Fibroblast of skin of abdomen (primary cell): ENCODE measurements at regions not wholly inside any gene's neighbourhood (a gene's known extent, or its start where the extent isn't known, plus 50 kb on each side); places are given as distances from the start of the nearest gene placed in this dataset.

Experiments used
- DNase-seq: peaks from one replicate; pipeline ENCODE4 v3.0.0-alpha.2; 2013

DNA sequence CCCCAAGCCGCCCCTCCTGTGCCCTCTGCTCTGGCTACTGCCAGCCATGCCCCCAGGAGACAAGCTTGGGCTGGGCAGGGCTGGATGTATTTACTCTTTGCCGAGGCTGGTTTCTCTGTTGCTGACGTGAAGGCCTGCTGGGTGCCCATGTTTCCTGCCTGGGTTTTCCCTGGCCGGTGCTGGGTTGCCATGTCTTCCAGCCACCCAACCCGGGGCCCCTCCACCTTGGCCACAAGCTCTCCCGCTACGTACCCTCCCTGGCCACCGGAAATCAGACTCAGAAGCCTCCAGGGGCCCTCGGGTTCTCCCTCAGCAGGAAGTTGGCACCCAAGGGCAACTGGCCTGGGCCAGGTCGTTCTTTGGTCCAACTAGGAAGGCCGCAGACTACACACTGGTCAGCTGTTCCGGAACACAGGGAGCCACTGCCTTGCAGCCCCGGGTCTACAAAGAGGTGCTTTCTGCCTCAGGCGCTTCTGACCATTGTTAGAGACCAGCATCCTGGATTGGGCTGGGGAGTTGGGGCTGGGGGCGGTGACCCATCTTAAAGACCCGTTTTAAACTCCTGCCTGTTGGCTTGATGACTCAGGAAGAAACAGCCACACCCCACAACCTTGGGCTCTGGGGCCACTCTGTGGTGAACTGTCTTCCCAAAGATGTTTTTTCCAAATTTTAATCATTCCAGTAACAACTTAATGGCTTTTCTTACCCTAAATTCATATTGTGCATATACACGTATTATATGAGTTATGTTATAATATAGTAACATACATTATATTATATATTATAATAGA, 71.2 kb upstream of the RUNX3 start:
- no peak for DNase-seq

DNA sequence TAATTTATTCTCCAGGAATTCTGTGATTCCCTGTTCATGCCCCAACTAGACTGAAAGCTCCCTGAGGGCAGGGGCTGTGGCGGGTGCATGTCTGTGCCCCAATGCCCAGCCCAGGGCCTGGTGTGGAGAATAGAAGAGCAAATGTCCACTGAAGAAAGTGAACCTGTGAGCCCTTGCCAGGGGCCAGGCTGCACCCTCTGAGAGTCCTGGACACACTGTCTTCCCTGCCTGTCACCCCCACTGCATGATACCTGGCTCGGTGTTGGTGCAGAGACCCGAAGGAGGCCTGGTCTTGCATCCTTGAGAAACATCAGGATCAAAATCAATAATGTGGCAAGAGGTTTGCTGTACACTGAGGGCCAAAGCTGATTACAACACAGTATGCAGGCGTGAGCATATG, 69.8 kb upstream of the RUNX3 start:
- no peak for DNase-seq

- no peak for DNase-seq
Measured at GRCh38 chr1:24999426-24999825, 69.3 kb upstream of the RUNX3 start.

DNA sequence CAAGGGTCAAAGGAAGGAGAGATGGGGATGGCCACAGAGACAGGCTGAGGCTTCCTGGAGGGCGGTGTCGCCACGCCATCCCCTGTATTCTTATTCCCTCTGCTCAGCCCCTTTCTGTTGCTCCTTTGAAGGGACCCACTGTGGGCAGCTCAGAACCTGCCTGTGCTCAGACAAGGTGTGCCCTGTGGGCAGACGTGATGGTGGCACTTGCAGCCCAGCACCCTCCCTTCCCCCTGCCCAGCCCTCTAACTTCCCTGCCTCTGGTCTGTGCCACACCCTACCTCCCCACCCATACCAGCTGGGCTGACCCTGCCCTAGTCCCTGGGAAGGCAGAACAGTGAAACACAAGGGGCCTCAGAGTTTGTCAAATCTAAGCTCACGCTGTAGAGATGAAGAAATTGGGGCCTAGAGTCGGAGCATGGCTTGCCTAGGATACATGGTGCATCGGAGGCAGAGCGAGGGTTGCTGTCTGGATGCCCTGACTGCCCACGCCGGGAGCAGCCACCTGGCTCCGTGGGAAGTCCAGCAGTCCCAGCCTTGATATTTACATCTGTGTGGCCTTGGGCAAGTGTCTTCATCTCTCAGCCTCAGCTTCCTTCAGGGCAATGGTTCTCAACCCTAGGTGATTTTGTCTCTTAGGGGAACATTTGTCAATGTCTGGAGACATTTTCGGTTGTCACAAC, 68.6 kb upstream of the RUNX3 start:
- no peak for DNase-seq

DNA sequence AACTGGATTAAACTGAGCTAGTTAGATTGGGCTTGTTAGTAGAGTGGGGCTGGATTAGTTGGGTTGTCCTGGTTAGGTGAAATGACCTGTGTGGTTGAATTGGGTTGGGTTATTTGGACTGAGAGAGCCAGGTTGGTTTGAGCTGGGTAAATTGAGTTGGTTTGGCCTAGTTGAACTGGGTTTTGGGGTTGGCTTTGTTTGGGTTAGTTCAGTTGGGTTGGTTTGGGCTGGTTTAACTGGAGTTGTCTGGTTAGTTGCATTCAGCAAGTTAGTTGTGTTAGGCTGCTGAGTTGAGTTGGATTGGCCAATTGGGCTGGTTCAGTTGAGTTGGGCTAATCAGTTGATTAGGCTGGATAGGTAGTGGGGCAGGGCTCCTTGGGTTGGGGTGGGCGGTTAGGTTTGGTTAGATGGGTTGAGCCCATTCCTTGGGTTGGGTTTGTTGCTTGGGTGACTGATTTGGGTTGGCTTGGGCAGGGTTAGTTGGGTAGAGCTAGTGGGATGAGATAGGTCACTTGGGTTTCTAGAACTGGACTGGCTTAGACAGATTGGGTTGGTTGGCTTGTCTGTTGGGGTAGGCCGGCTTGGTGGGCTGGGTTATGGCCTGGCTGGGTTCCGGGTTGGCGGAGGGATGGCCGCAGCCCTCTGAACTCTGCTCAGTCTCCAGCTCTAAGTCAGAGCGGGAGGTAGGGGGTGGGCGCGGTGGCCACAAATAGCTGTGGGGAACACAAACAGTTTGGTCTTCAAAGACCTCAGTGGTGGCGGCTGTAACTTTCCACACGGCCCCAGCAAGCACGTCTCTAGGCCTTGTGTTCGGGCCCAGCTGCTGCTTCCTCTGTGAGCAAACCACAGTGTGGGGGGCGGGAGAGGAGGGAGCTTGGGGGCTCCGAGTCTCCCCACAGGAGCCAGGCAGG, 67.2 kb upstream of the RUNX3 start:
- no peak for DNase-seq

DNA sequence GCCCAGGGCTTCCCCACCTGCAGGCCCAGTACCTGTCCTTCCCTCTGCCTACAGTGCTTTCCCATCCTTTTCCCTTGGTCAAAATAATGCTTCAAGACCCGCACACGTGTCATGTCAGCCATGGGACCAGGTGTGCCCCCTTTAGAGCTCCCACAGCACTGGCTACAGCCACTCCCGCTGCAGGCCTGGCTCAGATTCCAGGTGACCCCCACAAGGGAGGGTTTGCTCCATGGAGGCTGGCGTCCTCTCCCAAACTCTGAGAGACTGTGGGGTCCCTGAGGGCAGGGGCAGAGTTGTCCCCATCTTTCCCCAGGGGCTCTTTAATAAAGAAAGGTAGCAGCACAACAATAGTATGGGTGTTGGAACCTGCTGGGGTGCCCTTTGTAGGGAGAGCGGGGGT, 66.4 kb upstream of the RUNX3 start:
- DNase-seq, result no peak

DNA sequence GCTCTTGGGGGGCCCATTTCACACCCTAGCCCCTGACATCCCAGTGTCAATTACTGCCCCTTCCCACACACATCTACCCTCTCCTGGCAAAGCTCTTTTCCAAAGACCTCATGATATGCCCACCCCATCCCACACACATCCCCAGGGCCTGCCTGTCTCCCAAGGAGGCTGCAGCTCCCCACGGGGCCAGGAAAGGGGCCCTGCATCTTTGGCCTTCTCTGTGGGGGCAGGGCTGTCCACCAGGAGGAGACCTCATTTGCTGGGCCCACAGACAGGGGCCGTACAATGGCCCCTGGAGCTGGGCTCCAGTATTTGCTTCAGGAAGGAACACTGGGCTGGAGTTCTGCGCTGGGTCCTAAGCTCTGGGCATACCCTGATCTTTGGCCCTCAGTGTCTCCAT, 65.6 kb upstream of the RUNX3 start:
- DNase-seq, result no peak

DNA sequence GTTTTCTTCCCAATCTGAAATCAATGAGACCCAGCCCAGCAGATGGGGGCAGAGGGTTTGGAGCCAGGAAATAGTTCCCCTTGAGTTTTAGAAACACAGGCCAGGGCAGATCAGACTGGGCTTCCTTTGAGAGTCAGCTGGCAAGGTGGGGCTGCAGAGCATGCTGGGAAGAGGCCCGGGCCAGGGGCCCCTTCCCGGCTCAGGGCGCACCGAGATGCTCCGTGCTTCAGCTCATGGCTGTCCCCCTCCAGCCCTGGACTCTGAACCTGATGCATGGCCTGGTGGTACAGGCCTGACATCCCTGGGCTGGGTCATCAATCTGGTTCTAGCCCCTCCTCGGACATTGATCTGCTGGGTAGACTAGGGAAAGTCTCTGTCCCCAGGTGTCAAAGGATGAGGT, 65.1 kb upstream of the RUNX3 start:
- DNase-seq, result no peak

GRCh38 chr1:24993871-24994580, 64.0 kb upstream of the RUNX3 start:
- DNase-seq, result no peak

DNA sequence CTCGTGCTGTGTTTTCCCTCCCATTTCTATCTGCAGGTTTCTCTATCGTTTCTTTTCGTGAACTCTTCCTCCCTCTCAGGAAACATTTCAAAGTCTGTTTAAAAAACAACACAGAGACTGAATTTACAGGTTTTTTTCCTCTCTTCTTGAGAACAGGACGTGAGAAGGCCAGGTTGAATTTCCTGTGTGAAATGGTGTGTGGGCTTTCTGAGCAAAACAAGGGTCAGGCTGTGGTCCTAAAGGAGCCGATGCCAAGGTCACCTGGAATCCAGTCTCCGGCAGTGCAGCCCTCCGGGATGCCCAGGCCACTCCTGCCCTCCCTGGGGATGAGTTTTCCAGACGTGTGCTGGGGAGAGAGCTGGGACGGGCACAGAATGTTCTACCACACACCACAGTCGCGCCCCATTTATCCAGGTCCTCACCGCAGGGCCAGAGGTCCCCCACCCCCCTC, 62.7 kb upstream of the RUNX3 start:
- no peak for DNase-seq

GRCh38 chr1:24992124-24992760, 62.2 kb upstream of the RUNX3 start:
- DNase-seq, result no peak

DNA sequence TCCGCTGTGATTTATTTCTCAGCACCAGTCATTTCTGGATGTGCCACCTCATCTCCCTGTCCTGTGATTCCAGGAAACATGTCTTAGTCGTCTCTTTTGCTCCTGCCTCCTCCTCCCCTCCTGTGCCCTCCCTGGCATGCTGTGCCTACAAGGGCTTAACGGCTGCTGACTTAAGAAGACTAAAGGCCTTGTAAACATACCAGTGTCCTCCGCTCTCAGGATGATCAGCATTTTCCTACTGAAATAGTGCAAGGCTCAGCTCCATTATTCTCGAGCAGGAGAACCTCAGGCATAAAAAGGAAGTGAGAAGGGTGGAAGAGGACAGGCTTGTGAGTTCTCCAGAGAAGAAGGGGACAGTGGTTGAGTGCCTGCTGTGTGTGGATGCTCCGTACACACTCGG, 61.6 kb upstream of the RUNX3 start:
- DNase-seq, result no peak

DNA sequence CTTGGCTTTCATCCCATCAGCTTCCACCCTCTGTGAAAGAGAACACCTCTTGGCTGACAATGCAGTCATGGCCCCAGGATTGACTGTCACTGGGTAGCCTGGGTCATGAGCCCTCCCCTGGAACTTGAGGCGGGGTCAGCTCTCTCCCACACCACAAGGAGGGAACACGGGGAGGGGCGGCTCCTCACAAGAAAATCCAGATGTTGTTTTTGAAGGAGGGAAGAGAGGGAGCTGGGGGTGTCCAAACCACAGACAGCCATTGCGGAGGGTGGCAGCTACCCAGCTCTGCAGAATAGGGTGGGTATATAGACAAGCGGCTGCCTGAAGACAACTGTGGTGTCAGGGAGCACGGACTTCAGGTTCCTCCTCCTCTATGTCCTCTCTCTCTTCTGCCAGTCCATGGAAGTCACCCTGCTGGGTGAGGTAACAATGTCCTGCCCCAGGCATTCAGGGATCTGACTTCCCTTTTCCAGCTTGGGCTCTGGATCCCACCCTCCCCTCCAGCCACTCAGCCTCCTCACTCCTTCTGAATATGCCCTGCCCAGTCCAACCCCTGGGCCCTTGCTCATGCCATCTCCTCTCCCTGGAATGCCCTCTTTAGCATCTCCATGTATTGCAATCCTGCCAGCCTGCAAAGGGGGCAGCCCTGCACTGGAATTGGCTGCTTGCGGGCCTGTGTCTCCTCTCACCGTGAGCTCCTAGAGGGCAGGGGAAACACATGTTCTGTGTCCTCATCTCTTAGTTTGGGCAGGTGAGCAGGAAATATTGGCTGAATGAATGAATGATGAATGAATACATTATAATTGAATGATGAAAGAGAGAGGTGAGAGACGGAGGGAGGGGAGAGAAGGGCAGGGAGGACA, 60.9 kb upstream of the RUNX3 start:
- DNase-seq, result no peak

DNA sequence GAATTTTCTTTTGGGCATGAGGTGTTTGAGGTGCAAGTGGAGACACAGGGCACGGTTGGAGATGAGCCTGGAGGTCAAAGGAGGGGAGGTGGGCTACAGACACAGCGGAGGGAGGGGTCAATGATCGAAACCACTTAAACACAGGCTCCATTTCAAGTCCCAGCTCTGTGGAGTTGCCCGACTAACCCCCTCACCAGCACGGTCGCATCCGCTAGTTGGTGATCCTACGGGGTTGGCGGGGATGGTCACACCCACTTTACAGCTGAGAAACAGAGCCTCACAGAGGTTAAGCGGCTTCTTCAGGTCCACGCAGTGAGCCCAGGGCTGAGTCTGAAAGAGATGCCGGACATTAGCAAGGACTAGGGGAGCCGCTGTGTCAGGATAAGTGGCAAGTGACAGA, 60.1 kb upstream of the RUNX3 start:
- DNase-seq, result no peak

GRCh38 chr1:24989082-24989481, 59.0 kb upstream of the RUNX3 start:
- DNase-seq, result no peak

- no peak for DNase-seq
Measured at GRCh38 chr1:24988558-24988912, 58.5 kb upstream of the RUNX3 start.

- DNase-seq, result no peak
Measured at GRCh38 chr1:24987875-24988557, 57.9 kb upstream of the RUNX3 start.

DNA sequence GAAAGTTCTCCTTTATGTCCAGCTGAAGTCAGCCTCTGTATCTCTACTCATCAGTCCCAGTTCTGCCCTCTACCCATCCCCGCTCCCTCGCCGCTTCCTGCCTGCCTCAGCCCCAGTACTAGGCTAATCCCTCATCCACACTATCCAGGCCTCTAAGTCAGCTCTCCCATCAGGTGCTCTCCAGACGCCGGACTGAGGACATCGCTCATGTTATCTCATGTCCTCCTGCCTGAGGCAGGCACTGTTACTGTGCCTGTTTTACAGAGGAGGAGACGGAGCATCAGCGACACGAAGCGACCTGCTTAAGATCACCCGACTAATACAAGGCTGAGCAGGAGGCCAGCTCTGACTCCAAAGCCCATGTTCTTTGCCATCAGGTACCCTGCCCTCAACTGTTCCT, 57.3 kb upstream of the RUNX3 start:
- DNase-seq, result no peak

DNA sequence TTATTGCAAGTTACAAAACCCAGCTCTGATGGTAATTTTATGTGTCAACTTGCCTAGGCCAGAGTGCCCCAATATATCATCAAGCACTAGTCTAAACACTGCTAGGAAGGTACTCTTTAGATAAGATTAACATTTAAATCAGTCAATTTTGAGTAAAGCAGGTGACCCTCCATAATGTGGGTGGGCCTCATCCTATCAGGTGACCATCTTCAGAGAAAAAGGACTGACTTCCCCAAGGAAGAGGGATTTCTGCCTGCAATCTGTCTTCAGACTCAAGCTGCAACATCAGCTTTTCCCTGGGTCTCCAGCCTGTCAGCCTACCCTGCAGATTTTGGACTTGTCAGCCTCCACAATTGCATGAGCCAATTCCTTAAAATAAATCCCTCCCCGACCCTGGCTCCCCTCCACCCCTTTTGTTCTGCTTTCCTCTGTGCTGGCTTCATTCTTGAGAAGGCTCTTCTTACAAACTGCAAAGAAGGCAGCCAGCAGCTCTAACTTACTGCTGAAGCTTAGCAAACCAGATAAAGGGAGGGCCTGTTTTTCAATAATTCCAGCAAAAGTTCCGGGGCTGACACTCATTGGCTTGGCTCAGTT, 56.4 kb upstream of the RUNX3 start:
- no peak for DNase-seq

DNA sequence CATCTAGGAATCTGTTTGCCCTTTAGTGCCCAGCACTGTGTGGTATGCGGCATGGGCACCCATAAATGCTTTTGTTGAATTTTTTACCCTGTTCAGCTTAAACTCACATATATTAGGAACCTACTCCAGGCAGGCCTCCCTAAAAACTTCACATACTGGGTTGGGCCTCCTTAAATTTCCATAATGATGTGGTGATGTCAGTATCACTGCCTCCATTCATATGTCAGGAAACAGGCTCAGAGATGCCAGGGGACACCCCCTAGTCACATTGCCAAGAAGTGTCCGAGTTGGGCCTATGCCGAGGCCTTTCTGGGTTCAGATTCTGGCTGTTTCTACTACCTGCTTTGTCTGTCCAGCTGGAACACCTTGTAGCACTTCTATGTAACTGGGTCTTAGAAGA, 55.7 kb upstream of the RUNX3 start:
- DNase-seq, result no peak
